ENCODE measurements at regions not wholly inside any gene's neighbourhood (a gene's known extent, or its start where the extent isn't known, plus 50 kb on each side); places are given as distances from the start of the nearest gene placed in this dataset.

- no peak for DNase-seq (ENCODE audit: low read depth in 3 of 3, low spot score in 2 of 3)
Observed at GRCh38 chr18:51881394-51881793, 458.6 kb upstream of the DCC start.

DNA sequence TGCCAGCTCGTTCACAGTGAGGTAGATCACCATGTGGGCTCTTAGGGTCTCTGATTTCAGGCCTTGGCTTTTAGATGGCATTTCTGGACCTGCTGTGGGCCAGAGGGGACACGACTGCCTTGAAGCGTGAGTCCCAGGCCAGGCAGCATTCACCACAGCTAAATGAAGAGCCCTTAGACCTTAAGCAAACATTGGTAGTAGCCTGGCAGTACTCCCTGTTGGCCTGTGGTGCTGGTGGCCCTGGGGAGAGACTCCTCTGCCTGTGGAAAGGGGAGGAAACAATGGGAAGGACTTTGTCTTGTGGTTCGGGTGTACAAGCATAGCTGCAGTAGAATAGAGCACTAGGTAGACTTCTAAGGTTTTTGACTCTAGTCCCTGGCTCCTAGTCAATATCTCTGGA lies 456.0 kb upstream of the DCC start:
- no peak for DNase-seq (ENCODE audit: low read depth in 3 of 3, low spot score in 2 of 3)

GRCh38 chr18:51890762-51891161 lies 449.2 kb upstream of the DCC start:
- DNase-seq (ENCODE audit: low read depth in 3 of 3, low spot score in 2 of 3), result peak in 2 of 3 donors; percentile 4 to 13

DNA sequence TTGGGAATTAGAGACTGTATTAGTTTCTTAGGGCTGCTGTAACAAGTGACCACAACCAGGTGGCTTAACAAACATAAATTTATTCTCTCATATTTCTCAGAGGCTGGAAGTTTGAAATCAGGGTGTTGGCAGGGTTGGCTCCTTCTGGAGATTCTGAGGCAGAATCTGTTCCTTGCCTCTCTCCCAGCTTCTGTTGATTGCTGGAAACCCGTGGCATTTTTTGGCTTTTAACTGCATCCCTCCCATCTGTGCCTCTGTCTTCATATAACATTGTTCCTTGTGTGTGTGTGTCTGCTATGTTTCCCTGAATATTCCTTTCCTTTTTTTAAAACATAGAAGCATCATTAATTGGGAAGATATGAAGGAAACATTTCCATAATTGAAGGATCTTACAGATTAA lies 448.1 kb upstream of the DCC start:
- no peak for DNase-seq (ENCODE audit: low read depth in 3 of 3, low spot score in 2 of 3)

- no peak for DNase-seq (ENCODE audit: low read depth in 3 of 3, low spot score in 2 of 3)
Observed at GRCh38 chr18:51897884-51898283, 442.1 kb upstream of the DCC start.

GRCh38 chr18:51907687-51908597 lies 432.1 kb upstream of the DCC start:
- no peak for DNase-seq (ENCODE audit: low read depth in 3 of 3, low spot score in 2 of 3)

- DNase-seq (ENCODE audit: low read depth in 3 of 3, low spot score in 2 of 3), result no peak
Observed at GRCh38 chr18:51908598-51908944, 431.4 kb upstream of the DCC start.

DNA sequence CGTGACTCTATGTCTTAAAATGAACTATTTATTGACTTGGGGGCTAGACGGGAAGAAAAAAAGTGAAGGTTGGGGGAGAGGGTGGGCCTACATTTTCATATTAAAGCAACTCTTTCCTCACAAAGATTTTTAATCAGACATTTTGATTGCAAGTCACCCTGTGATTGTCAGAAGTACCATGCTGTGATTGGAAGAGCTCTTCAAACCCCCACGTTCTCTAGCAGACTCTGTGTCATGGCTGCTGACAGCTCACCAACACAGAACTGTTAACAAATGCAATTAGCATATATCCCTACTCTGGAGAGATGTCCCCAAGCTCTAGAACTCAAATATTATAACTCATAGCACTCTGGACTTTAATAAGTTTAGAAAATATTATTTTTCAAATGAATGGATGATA lies 428.4 kb upstream of the DCC start:
- no peak for DNase-seq (ENCODE audit: low read depth in 3 of 3, low spot score in 2 of 3)

GRCh38 chr18:51912381-51912780 lies 427.6 kb upstream of the DCC start:
- DNase-seq (ENCODE audit: low read depth in 3 of 3, low spot score in 2 of 3), result no peak

DNA sequence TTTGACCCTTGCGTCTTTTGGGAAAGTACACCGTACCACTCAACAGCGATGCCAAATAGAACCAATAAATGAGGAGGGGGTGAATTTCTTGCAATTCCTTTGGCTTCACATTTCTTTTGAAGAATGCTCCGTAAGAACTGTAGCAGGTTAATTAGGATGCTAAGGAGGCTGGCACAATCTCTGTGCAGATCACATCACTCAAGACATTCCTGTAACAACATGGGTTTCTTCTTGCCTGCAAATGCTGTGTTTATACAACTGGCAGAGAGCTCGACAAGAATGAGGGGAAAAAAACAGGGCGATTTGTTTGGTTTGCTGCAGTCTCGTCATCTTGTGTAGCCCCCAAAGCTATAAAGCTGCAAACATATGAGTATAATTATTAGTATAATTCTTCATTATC lies 424.8 kb upstream of the DCC start:
- DNase-seq (ENCODE audit: low read depth in 3 of 3, low spot score in 2 of 3), result no peak

GRCh38 chr18:51921862-51922261 lies 418.1 kb upstream of the DCC start:
- DNase-seq (ENCODE audit: low read depth in 3 of 3, low spot score in 2 of 3), result no peak

DNA sequence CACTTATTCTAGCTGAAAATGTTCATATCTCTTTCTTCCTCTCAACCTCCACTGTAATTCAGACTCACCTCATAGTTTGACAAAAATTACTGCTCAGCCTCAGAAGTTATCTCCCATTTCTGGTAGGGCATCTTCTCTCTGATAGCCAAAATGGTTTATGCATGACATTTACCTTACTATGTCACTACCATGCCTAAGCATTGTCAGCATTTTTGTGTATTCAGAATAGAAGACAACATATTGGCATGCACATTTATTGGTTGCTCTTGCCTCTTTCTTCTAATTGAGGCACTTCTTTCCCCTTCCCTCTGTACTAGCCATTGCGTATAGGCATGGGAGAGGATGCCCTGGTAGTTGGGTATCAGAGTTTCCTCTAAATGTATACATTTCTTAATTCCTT lies 406.1 kb upstream of the DCC start:
- no peak for DNase-seq (ENCODE audit: low read depth in 3 of 3, low spot score in 2 of 3)

GRCh38 chr18:51936115-51936514 lies 403.9 kb upstream of the DCC start:
- no peak for DNase-seq (ENCODE audit: low read depth in 3 of 3, low spot score in 2 of 3)

DNA sequence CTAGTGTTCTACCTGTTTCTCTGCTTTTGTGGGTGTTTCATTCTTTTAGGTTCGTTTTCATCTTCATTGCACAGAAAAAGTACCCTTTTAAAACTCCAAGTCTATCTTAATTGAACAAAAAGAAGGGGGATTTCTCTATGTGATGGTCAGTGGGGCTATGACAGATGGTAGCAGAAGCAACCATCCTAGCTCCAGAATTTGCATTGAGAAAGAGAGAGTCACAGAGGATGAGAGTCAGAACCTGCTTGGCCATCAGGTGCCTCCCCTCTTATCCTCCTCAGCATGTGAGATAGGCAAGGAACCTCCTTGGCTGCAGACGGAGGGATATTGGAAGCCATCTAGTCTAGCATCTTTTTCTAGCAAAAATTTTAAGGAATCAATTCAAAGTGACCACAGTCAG lies 398.0 kb upstream of the DCC start:
- DNase-seq (ENCODE audit: low read depth in 3 of 3, low spot score in 2 of 3), result no peak

DNA sequence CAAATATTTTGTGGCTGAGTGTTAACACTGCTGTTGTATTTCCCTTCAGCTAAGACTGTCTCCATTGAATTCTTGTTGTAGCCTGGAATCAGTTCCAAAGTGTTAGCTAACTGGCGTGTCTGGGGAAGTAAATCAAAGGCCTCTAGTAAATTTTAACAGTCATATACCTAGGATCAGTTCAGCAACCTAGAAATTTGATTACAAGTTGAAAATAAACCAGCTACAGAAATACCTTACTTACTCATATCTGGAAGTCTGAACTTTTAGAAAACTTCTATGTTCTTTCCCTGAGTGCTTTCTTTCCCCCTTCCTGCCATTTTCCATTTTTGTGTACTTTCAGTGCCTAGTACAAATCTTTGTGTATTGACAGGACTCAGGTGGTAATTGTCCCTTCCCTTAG lies 396.7 kb upstream of the DCC start:
- no peak for DNase-seq (ENCODE audit: low read depth in 3 of 3, low spot score in 2 of 3)

GRCh38 chr18:51946946-51947345 lies 393.1 kb upstream of the DCC start:
- DNase-seq (ENCODE audit: low read depth in 3 of 3, low spot score in 2 of 3), result no peak

DNA sequence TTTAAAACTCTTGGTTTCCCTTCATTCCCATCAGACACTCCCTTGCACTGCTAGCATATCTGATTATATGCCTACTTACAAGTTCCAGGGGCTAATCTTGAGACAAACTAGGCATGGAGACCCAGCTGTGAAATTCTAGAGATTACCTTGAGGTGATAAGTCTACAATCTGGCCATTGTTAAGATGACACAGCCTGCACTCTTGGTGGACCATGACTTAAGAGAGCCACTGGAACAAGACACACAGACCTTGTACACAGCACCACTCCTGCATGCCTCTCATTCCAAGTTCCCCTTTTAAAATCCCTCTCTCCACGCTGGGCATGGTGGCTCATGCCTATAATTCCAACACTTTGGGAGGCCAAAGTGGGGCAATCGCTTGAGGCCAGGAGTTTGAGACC lies 387.2 kb upstream of the DCC start:
- DNase-seq (ENCODE audit: low read depth in 3 of 3, low spot score in 2 of 3), result no peak

- DNase-seq (ENCODE audit: low read depth in 3 of 3, low spot score in 2 of 3), result no peak
Observed at GRCh38 chr18:51953521-51953920, 386.5 kb upstream of the DCC start.

- no peak for DNase-seq (ENCODE audit: low read depth in 3 of 3, low spot score in 2 of 3)
Observed at GRCh38 chr18:51955136-51955535, 384.9 kb upstream of the DCC start.

GRCh38 chr18:51957001-51957400 lies 383.0 kb upstream of the DCC start:
- no peak for DNase-seq (ENCODE audit: low read depth in 3 of 3, low spot score in 2 of 3)

DNA sequence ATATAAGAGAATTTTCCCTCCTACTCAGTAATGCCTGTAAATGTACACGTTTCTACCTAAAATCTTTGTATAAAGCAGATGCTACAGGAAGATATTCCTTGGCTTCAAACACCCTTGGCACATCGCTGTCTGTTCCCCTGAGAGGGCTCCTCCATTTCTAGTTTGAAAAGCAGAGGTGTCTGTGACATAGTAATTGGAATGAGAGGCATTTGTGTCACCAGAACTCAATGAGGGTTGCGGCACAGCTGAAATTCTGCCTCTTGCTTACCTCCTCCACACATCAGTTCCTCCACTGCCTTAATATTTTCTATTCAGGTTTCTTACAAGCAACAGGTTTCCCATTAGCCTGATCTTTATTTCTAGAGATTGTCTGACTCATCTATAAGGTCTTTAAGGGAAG lies 359.9 kb upstream of the DCC start:
- no peak for DNase-seq (ENCODE audit: low read depth in 3 of 3, low spot score in 2 of 3)

DNA sequence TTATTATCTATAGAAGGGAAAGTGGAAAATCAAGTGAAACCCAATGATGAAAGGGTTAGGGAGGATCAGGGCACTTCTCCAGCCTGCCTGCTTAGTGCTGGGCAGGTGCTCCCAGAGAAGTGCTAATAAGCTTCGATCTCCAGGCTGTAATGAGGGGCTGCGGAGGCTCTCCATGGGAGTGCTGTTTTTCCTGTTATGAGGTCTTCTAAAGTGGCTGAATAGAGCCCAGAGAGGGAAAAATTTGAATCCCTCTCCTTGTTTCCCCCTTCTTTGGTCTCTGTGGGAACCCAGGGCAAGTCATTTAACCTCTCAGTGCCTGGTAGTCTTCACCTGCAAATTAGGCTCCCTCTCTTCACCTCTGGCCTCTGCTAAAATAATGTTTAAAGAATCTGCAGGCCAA lies 351.7 kb upstream of the DCC start:
- no peak for DNase-seq (ENCODE audit: low read depth in 3 of 3, low spot score in 2 of 3)

DNA sequence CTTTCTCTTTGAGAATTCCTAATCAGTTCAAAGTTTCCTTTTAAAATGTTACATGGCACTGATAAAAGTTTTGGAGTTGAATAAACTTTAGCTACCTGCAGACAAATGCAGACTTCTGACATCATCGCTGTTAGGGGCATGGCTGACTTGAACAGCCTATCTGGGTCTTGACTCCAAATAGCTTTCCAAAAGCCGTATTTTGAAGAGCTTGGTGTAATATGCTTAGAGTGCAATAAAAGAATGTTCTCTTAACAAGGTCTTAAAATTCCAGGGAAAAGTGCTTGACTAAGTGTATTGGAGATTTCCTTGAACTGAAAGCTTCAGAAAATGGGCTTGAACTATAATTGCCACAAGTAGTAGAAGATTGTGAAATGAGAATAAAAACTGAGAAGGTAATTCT lies 342.9 kb upstream of the DCC start:
- no peak for DNase-seq (ENCODE audit: low read depth in 3 of 3, low spot score in 2 of 3)
